Gastroesophageal sphincter (tissue), 4 donors: ENCODE measurements at regions not wholly inside any gene's neighbourhood (a gene's known extent, or its start where the extent isn't known, plus 50 kb on each side); places are given as distances from the start of the nearest gene placed in this dataset.

Experiments
- ATAC-seq: fragments of 150-250 bp; one replicate; pipeline ENCODE4 v1.9.1; 2016; ENCODE audit warnings: mild to moderate bottlenecking, moderate library complexity
- H3K27ac ChIP-seq, 4 donors: fragments of 200-600 bp; sonication (generic) in 3 of 4; 1 replicate in 3 of 4; 2 replicates in 1 of 4; pipeline ENCODE4 v1.5.1; 2016 to 2019
- H3K27me3 ChIP-seq: fragments of 200-600 bp; sonication (generic); one replicate; pipeline ENCODE4 v1.5.1; 2019
- H3K36me3 ChIP-seq, 2 donors: fragments of 200-600 bp; sonication (generic); one replicate each; pipeline ENCODE4 v1.5.1; 2019; ENCODE audit warnings: control low read depth in 1 of 2
- H3K4me1 ChIP-seq, 3 donors: fragments of 200-600 bp; sonication (generic); 1 replicate in 2 of 3; 2 replicates in 1 of 3; pipeline ENCODE4 v1.5.1; 2016 to 2019; ENCODE audit warnings: control low read depth in 2 of 3
- H3K4me3 ChIP-seq, 2 donors: fragments of 200-600 bp; sonication (generic); one replicate each; pipeline ENCODE4 v1.5.1; 2019; ENCODE audit warnings: mild to moderate bottlenecking in 1 of 2, moderate library complexity in 1 of 2
- H3K9me3 ChIP-seq, 3 donors: fragments of 200-600 bp; sonication (generic); one replicate each; pipeline ENCODE4 v1.5.1; 2017 to 2019; ENCODE audit warnings: control low read depth in 2 of 3
- EP300 ChIP-seq: sonication (generic); formaldehyde crosslinking; IDR thresholded peaks from one replicate; pipeline ENCODE4 v1.6.1; 2017; ENCODE audit warnings: antibody characterized with exemption, mild to moderate bottlenecking
- POLR2A ChIP-seq, 2 donors: fragments of 450-650 bp; IDR thresholded peaks; one replicate each; pipeline ENCODE4 v1.6.1; 2017; ENCODE audit warnings: antibody characterized with exemption in 2 of 2, mild to moderate bottlenecking in 2 of 2, moderate library complexity in 1 of 2
- POLR2AphosphoS5 ChIP-seq: sonication (generic); formaldehyde crosslinking; IDR thresholded peaks from one replicate; pipeline ENCODE4 v1.6.1; 2017; ENCODE audit warnings: antibody characterized with exemption
- WGBS, 2 donors: methylation state at CpG; one replicate each; pipeline ENCODE4 v1.1.5; 2018; ENCODE audit warnings: low coverage in 1 of 2; 5-methylcytosine and 5-hydroxymethylcytosine counted together
- TF ChIP-seq, protein P1 (sequence below), 4 experiments: fragments of 200-600 bp in 2 of 4; fragments of 450-650 bp in 2 of 4; sonication (generic) in 1 of 4; IDR thresholded peaks; one replicate each; pipeline ENCODE4 v1.5.1; 2017 to 2019; ENCODE audit warnings: antibody characterized with exemption in 4 of 4, mild to moderate bottlenecking in 2 of 4, moderate library complexity in 2 of 4

DNA sequence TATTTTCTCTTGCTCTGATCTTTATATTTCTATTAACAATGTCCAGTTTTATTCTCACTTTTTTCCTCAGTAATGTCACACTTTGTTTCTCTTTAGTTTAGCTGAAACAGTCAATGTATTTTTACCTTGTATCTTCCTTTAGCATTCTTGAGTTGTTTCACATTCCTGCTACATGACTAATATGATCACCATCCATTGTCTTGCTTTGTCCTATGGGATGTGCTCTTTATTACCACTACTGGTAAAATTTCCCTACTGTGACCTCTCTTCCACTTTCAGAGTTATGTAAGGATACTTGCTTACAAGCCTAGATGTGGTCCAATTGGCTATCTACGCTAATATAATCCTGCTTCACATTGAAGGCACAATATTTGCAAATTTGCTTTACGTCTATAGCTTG is 457.9 kb downstream of the PIK3C3 start:
- no peak for TF ChIP-seq EP300
- no peak for TF ChIP-seq POLR2AphosphoS5
- no peak for TF ChIP-seq POLR2A (IDR thresholded peaks at IDR 0.05)
- TF ChIP-seq, protein P1, sequence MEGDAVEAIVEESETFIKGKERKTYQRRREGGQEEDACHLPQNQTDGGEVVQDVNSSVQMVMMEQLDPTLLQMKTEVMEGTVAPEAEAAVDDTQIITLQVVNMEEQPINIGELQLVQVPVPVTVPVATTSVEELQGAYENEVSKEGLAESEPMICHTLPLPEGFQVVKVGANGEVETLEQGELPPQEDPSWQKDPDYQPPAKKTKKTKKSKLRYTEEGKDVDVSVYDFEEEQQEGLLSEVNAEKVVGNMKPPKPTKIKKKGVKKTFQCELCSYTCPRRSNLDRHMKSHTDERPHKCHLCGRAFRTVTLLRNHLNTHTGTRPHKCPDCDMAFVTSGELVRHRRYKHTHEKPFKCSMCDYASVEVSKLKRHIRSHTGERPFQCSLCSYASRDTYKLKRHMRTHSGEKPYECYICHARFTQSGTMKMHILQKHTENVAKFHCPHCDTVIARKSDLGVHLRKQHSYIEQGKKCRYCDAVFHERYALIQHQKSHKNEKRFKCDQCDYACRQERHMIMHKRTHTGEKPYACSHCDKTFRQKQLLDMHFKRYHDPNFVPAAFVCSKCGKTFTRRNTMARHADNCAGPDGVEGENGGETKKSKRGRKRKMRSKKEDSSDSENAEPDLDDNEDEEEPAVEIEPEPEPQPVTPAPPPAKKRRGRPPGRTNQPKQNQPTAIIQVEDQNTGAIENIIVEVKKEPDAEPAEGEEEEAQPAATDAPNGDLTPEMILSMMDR (IDR thresholded peaks at IDR 0.05): no peak
- WGBS, 2 donors: 73 to 94% methylated on average over 2 of the region's 2 CpGs
- Histone ChIP-seq H3K36me3 (no peaks in the 10 kb centered on the region), H3K4me1 (peaks cover 0 to 11% (median 7%) of the 10 kb centered on the region in 3 donors), H3K27me3 (no peaks in the 10 kb centered on the region), H3K4me3 (no peak overlapping the region), H3K27ac (peak overlapping the region in 1 of 4 donors; percentile 8), H3K9me3 (no peaks in the 10 kb centered on the region)
- no peak for ATAC-seq

DNA sequence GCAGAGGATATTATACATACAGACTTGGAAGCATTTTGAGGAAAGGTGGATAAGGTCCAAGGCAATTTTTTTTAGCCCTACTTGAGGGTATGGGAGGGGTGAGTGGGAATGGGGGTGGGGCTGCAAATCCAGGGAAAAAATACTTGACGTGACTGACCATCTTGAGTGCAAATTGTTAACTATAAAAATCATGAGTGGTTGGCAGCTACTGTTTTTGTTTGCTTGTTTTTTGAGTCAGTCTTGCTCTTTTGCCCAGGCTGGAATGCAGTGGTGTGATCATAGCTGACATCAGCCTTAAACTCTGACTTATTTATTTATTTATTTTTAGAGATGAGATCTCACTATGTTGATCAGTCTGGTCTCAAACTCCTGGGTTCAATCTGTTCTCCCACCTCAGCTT is 458.8 kb downstream of the PIK3C3 start:
- Histone ChIP-seq H3K4me1 (peaks cover 0 to 11% (median 7%) of the 10 kb centered on the region in 3 donors), H3K27ac (peak overlapping the region in 3 of 4 donors; percentile 8 to 67 (median 64)), H3K36me3 (no peaks in the 10 kb centered on the region), H3K27me3 (no peaks in the 10 kb centered on the region), H3K4me3 (no peak overlapping the region), H3K9me3 (no peaks in the 10 kb centered on the region)
- WGBS, 2 donors: 0 to 30% methylated on average over 1 of the region's 1 CpG
- no peak for TF ChIP-seq EP300
- TF ChIP-seq, protein P1 (IDR thresholded peaks at IDR 0.05): no peak
- no peak for TF ChIP-seq POLR2AphosphoS5
- ATAC-seq: no peak

DNA sequence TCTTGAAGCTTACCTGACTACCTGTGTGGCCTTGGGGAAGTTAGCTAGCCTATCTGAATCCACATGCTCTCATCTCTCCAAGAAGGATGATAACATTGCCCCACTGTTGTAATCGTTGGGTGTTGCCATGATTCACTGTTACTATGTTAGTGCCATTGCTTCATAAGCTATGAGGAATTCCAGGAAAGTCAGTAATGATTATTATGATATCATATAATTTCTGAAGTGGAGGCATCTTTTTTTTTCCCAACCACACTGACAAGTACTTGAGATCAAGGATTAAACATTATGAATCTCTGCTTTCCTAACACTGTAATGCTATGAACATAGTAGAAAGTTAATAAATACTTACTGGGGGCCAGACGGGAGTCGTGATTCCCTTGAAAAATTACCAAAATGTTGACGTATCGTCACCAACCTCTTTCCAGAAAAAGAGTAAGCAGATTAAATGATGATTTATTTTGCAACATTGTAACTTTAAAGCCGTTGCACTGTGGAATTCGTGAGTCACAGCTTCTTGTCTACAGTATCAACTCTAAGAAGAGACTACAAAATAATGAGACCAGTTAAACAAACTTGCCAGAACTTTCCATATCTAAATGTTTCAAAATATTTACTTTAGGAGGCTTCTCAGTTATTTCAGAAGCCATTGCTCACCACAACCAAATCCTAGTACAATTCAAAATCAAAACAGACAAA is 459.9 kb downstream of the PIK3C3 start:
- ATAC-seq: peak; percentile 90
- Histone ChIP-seq H3K27ac (peak overlapping the region in 3 of 4 donors; percentile 64 to 78 (median 67)), H3K9me3 (no peaks in the 10 kb centered on the region), H3K36me3 (no peaks in the 10 kb centered on the region), H3K4me3 (no peak overlapping the region), H3K4me1 (peaks cover 0 to 11% (median 7%) of the 10 kb centered on the region in 3 donors), H3K27me3 (no peaks in the 10 kb centered on the region)
- TF ChIP-seq POLR2A (IDR thresholded peaks at IDR 0.05) (no peak), POLR2AphosphoS5 (peak; percentile 48)
- WGBS, 2 donors: 17 to 20% methylated on average over 7 of the region's 7 CpGs

DNA sequence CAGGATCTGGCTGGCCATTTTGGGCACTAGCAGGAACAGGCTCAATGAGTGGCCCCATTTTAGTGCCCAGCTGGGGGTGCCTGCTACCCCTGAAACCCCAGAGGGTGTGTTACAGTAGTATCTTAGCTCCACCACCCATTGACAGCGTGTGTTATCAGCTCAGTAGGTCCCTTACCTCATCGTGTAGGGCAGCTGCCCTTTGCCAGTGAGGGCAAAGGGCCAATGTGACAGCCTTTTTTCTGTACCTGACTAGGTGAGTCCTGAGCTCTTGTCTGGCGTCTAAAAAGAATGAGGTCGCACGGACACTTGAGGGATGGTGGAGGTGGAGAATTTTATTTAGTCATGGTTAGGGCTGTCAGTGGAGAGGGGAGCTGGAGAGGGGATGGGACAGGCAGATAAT is 462.2 kb downstream of the PIK3C3 start:
- no peak overlapping the region for H3K4me3 ChIP-seq
- TF ChIP-seq POLR2A (IDR thresholded peaks at IDR 0.05) (no peak), EP300 (no peak), POLR2AphosphoS5 (no peak)
- H3K9me3 ChIP-seq: no peaks in the 10 kb centered on the region
- peaks cover 0 to 11% (median 7%) of the 10 kb centered on the region in 3 donors for H3K4me1 ChIP-seq
- no peaks in the 10 kb centered on the region for H3K36me3 ChIP-seq
- H3K27me3 ChIP-seq: no peaks in the 10 kb centered on the region
- WGBS, 2 donors: 94 to 96% methylated on average over 3 to 4 of the region's 5 CpGs
- no peak for ATAC-seq
- H3K27ac ChIP-seq: no peak overlapping the region

DNA sequence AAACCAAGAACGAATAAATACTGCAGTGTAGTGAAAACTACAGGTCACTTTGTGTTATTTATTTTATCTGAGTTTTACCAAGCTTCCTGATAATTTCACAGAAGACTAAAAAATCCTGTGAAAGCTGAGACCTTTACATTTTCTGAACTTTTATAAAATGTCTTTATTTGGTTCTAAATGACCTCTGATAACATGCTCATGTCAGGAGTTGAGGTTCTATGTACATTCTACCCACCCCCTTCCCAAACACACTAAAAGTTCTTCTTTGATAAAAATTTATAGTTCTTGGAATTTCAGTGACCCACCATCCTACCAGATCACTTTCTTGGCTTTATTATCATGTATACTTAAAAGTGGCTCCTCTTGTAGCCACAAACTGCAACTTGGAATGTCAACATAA is 463.1 kb downstream of the PIK3C3 start:
- WGBS, 2 donors: 0 to 38% methylated on average over 1 of the region's 1 CpG
- no peak overlapping the region for H3K27ac ChIP-seq
- ATAC-seq: no peak
- TF ChIP-seq, protein P1 (IDR thresholded peaks at IDR 0.05): no peak
- TF ChIP-seq EP300: no peak
- TF ChIP-seq POLR2A (IDR thresholded peaks at IDR 0.05): no peak
- TF ChIP-seq POLR2AphosphoS5: no peak
- no peaks in the 10 kb centered on the region for H3K36me3 ChIP-seq
- no peak overlapping the region for H3K4me3 ChIP-seq
- H3K9me3 ChIP-seq: no peaks in the 10 kb centered on the region
- H3K27me3 ChIP-seq: no peaks in the 10 kb centered on the region
- H3K4me1 ChIP-seq: peaks cover 0 to 11% (median 7%) of the 10 kb centered on the region in 3 donors

DNA sequence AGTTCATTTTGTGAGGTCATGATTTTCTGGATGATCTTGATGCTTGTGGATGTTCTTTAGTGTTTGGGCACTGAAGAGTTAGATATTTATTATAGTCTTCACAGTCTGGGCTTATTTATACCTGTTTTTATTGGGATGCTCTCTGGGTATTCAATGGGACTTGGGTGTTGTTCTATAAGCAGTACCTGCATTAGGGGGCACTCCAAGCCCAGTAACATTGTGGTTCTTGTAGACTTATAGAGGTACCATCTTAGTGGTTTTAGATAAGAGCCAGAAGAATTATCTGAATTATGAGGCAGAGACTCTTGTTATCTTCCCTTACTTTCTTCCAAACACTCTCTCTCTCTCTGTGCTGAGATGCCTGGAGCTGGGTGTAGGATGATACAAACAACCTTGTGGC is 470.0 kb downstream of the PIK3C3 start:
- ATAC-seq: no peak
- H3K27me3 ChIP-seq: no peaks in the 10 kb centered on the region
- no peak overlapping the region for H3K27ac ChIP-seq
- TF ChIP-seq POLR2A (IDR thresholded peaks at IDR 0.05) (no peak), EP300 (no peak), POLR2AphosphoS5 (no peak)
- TF ChIP-seq, protein P1 (IDR thresholded peaks at IDR 0.05): no peak
- no peaks in the 10 kb centered on the region for H3K9me3 ChIP-seq
- H3K36me3 ChIP-seq: no peaks in the 10 kb centered on the region
- H3K4me3 ChIP-seq: no peak overlapping the region
- no peaks in the 10 kb centered on the region for H3K4me1 ChIP-seq
